Ascending aorta (tissue), 2 donors: ENCODE measurements at regions not wholly inside any gene's neighbourhood (a gene's known extent, or its start where the extent isn't known, plus 50 kb on each side); places are given as distances from the start of the nearest gene placed in this dataset.
"Not testable (repeated sequence)": the region's sequence is repeated elsewhere in the genome, so short reads cannot be mapped to it uniquely, and the experiment has no call there.

ENCODE experiments used
- DNase-seq, 2 donors: peaks; one replicate each; pipeline ENCODE4 v3.0.0-alpha.2; 2019; ENCODE audit warnings: low spot score in 2 of 2
- H3K27ac ChIP-seq, 2 donors: fragments of 200-600 bp; sonication (generic); one replicate each; pipeline ENCODE4 v1.5.1; 2016 to 2017; ENCODE audit warnings: mild to moderate bottlenecking in 1 of 2
- H3K27me3 ChIP-seq: fragments of 200-600 bp; sonication (generic); one replicate; pipeline ENCODE4 v1.5.1; 2017
- H3K36me3 ChIP-seq, 2 donors: fragments of 200-600 bp; sonication (generic); one replicate each; pipeline ENCODE4 v1.5.1; 2016
- H3K4me1 ChIP-seq, 2 donors: fragments of 200-600 bp; sonication (generic); one replicate each; pipeline ENCODE4 v1.5.1; 2016 to 2017; ENCODE audit warnings: mild to moderate bottlenecking in 1 of 2
- H3K4me3 ChIP-seq, 2 donors: fragments of 200-600 bp; sonication (generic); one replicate each; pipeline ENCODE4 v1.5.1; 2016 to 2017; ENCODE audit warnings: mild to moderate bottlenecking in 1 of 2
- H3K9me3 ChIP-seq, 2 donors: fragments of 200-600 bp; sonication (generic); one replicate each; pipeline ENCODE4 v1.5.1; 2016
- CTCF ChIP-seq, 3 experiments: fragments of 200-600 bp in 2 of 3; fragments of 450-650 bp in 1 of 3; sonication (generic) in 2 of 3; IDR thresholded peaks; one replicate each; pipeline ENCODE4 v1.5.1; 2016 to 2019; ENCODE audit warnings: antibody characterized with exemption in 3 of 3, mild to moderate bottlenecking in 1 of 3, moderate library complexity in 1 of 3
- intact Hi-C: fragments of 100-400 bp; cut with DNase I; formaldehyde crosslinking; loops from one replicate; pipeline ENCODE4 v1.15.1; 2023

GRCh38 chr7:115293628-115294240, 371.8 kb downstream of the MDFIC start:
- Histone ChIP-seq H3K27me3 (no peaks in the 10 kb centered on the region), H3K4me3 (no peak overlapping the region), H3K27ac (no peak overlapping the region), H3K9me3 (no peaks in the 10 kb centered on the region), H3K36me3 (no peaks in the 10 kb centered on the region), H3K4me1 (no peaks in the 10 kb centered on the region)
- intact Hi-C loops, result no loop called here
- TF ChIP-seq CTCF (IDR thresholded peaks at IDR 0.05), result no peak
- DNase-seq, result no peak

- Histone ChIP-seq H3K36me3 (no peaks in the 10 kb centered on the region), H3K9me3 (no peaks in the 10 kb centered on the region), H3K4me3 (no peak overlapping the region), H3K4me1 (no peaks in the 10 kb centered on the region), H3K27me3 (no peaks in the 10 kb centered on the region), H3K27ac (no peak overlapping the region)
- no peak for TF ChIP-seq CTCF (IDR thresholded peaks at IDR 0.05)
- intact Hi-C loops, result no loop called here
- DNase-seq, result no peak
Observed at GRCh38 chr7:115292381-115292780, 370.5 kb downstream of the MDFIC start.

- no peak for TF ChIP-seq CTCF (IDR thresholded peaks at IDR 0.05)
- H3K4me1 ChIP-seq, result no peaks in the 10 kb centered on the region
- no peak overlapping the region for H3K4me3 ChIP-seq
- intact Hi-C loops, result no loop called here
- no peak overlapping the region for H3K27ac ChIP-seq
- H3K27me3 ChIP-seq, result no peaks in the 10 kb centered on the region
- H3K9me3 ChIP-seq, result no peaks in the 10 kb centered on the region
- DNase-seq, result no peak
- no peaks in the 10 kb centered on the region for H3K36me3 ChIP-seq
Observed at GRCh38 chr7:115289971-115290370, 368.1 kb downstream of the MDFIC start.

GRCh38 chr7:115276791-115277190, 354.9 kb downstream of the MDFIC start:
- no peaks in the 10 kb centered on the region for H3K27me3 ChIP-seq
- H3K4me1 ChIP-seq, result no peaks in the 10 kb centered on the region
- H3K27ac ChIP-seq, result no peak overlapping the region
- no peak overlapping the region for H3K4me3 ChIP-seq
- no peak for TF ChIP-seq CTCF (IDR thresholded peaks at IDR 0.05)
- intact Hi-C loops, result no loop called here
- no peak for DNase-seq
- H3K9me3 ChIP-seq, result peaks cover 0 to 10% of the 10 kb centered on the region in 2 donors
- H3K36me3 ChIP-seq, result no peaks in the 10 kb centered on the region

GRCh38 chr7:115273855-115274254, 352.0 kb downstream of the MDFIC start:
- DNase-seq, H3K4me3 ChIP-seq, intact Hi-C loops, H3K9me3 ChIP-seq, H3K27ac ChIP-seq, H3K27me3 ChIP-seq, H3K36me3 ChIP-seq, H3K4me1 ChIP-seq: not testable (repeated sequence)

GRCh38 chr7:115273139-115273772, 351.4 kb downstream of the MDFIC start:
- no peak for TF ChIP-seq CTCF (IDR thresholded peaks at IDR 0.05)
- Histone ChIP-seq H3K36me3 (no peaks in the 10 kb centered on the region), H3K4me1 (no peaks in the 10 kb centered on the region), H3K27ac (no peak overlapping the region), H3K4me3 (no peak overlapping the region), H3K9me3 (peaks cover 0 to 10% of the 10 kb centered on the region in 2 donors), H3K27me3 (no peaks in the 10 kb centered on the region)
- DNase-seq, result no peak
- intact Hi-C loops, result no loop called here
